GM23248 (cell line): ENCODE measurements at regions not wholly inside any gene's neighbourhood (a gene's known extent, or its start where the extent isn't known, plus 50 kb on each side); places are given as distances from the start of the nearest gene placed in this dataset.

Experiments
- DNase-seq: peaks from one replicate; pipeline ENCODE4 v3.0.0-alpha.2; 2015
- H2AFZ ChIP-seq: fragments of 200-600 bp; sonication (generic); 2 replicates; pipeline ENCODE4 v1.6.1; 2016; ENCODE audit warnings: antibody characterized with exemption
- H3F3A ChIP-seq: fragments of 200-600 bp; sonication (generic); 2 replicates; pipeline ENCODE4 v1.6.1; 2016; ENCODE audit warnings: mild to moderate bottlenecking, antibody characterized with exemption, mixed run types; ENCODE audit not compliant: insufficient read depth
- H3K27ac ChIP-seq: fragments of 200-600 bp; sonication (generic); 2 replicates; pipeline ENCODE4 v1.5.1; 2016; ENCODE audit warnings: mild to moderate bottlenecking
- H3K27me3 ChIP-seq: fragments of 200-600 bp; sonication (generic); replicated peaks from 2 replicates; pipeline ENCODE4 v1.6.1; 2016; ENCODE audit warnings: mild to moderate bottlenecking; ENCODE audit not compliant: insufficient read depth
- H3K36me3 ChIP-seq: fragments of 200-600 bp; sonication (generic); 2 replicates; pipeline ENCODE4 v1.6.1; 2016; ENCODE audit warnings: low read depth, mild to moderate bottlenecking
- H3K4me1 ChIP-seq: fragments of 200-600 bp; sonication (generic); 2 replicates; pipeline ENCODE4 v1.6.1; 2016; ENCODE audit warnings: mild to moderate bottlenecking; ENCODE audit not compliant: insufficient read depth
- H3K4me2 ChIP-seq: fragments of 200-600 bp; sonication (generic); one replicate; pipeline ENCODE4 v1.6.1; 2016; ENCODE audit warnings: mild to moderate bottlenecking; ENCODE audit not compliant: unreplicated experiment
- H3K4me3 ChIP-seq: fragments of 200-600 bp; sonication (generic); 2 replicates; pipeline ENCODE4 v1.5.1; 2016; ENCODE audit warnings: mild to moderate bottlenecking
- H3K79me2 ChIP-seq: fragments of 200-600 bp; sonication (generic); 2 replicates; pipeline ENCODE4 v1.6.1; 2016; ENCODE audit warnings: mild to moderate bottlenecking; ENCODE audit not compliant: insufficient read depth
- H3K9ac ChIP-seq: fragments of 200-600 bp; sonication (generic); 2 replicates; pipeline ENCODE4 v1.6.1; 2016; ENCODE audit warnings: mild to moderate bottlenecking
- H3K9me2 ChIP-seq: fragments of 200-600 bp; sonication (generic); 2 replicates; pipeline ENCODE4 v1.6.1; 2016; ENCODE audit warnings: mixed run types, mild to moderate bottlenecking, moderate library complexity; ENCODE audit not compliant: insufficient read depth
- H3K9me3 ChIP-seq: fragments of 200-600 bp; sonication (generic); one replicate; pipeline ENCODE4 v1.6.1; 2017; ENCODE audit warnings: low read depth
- H4K20me1 ChIP-seq: fragments of 200-600 bp; sonication (generic); 2 replicates; pipeline ENCODE4 v1.6.0; 2016; ENCODE audit not compliant: insufficient read depth
- EZH2 ChIP-seq: fragments of 200-600 bp; sonication (generic); IDR thresholded peaks from 2 replicates; pipeline ENCODE4 v1.6.1; 2018; ENCODE audit warnings: antibody characterized with exemption, mild to moderate bottlenecking; ENCODE audit not compliant: insufficient read depth, poor library complexity, severe bottlenecking
- EZH2phosphoT487 ChIP-seq: fragments of 200-600 bp; sonication (generic); IDR thresholded peaks from 2 replicates; pipeline ENCODE4 v1.6.1; 2018; ENCODE audit warnings: antibody characterized with exemption, moderate library complexity, mild to moderate bottlenecking, low read depth; ENCODE audit not compliant: insufficient read depth
- WGBS, 2 experiments: methylation state at CpG; one replicate each; pipeline ENCODE4 v1.1.6; 2015 to 2017; ENCODE audit warnings: low lambda C conversion rate in 2 of 2, low coverage in 1 of 2; ENCODE audit errors: missing lambda C conversion rate in 2 of 2; 5-methylcytosine and 5-hydroxymethylcytosine counted together
- in situ Hi-C: fragments of 300-500 bp; cut with MboI; formaldehyde crosslinking; loops from 2 replicates; pipeline ENCODE4 v1.15.0; 2020

GRCh38 chr3:146382386-146382785 lies 87.0 kb downstream of the PLSCR2 start:
- DNase-seq, result peak; percentile 38
- Histone ChIP-seq H3F3A (no peaks in the 10 kb centered on the region), H3K79me2 (no peaks in the 10 kb centered on the region), H3K9me3 (no peaks in the 10 kb centered on the region), H3K9ac (no peak overlapping the region), H3K4me1 (no peaks in the 10 kb centered on the region), H3K4me2 (no peak overlapping the region), H3K4me3 (no peak overlapping the region), H3K27me3 (no peaks in the 10 kb centered on the region), H4K20me1 (no peaks in the 10 kb centered on the region), H2AFZ (no peak overlapping the region), H3K36me3 (no peaks in the 10 kb centered on the region), H3K27ac (no peak overlapping the region), H3K9me2 (no peaks in the 10 kb centered on the region)
- 96 to 97% methylated on average over 1 of the region's 1 CpG for WGBS, 2 experiments
- in situ Hi-C loops, result no loop called here
- TF ChIP-seq EZH2 (no peak), EZH2phosphoT487 (no peak)

- H3K9ac ChIP-seq, result no peak overlapping the region
- no peak overlapping the region for H3K27ac ChIP-seq
- no peak for TF ChIP-seq EZH2
- no peak for TF ChIP-seq EZH2phosphoT487
- DNase-seq, result no peak
- no peaks in the 10 kb centered on the region for H3K9me3 ChIP-seq
- no peaks in the 10 kb centered on the region for H3F3A ChIP-seq
- no peak overlapping the region for H2AFZ ChIP-seq
- H3K4me2 ChIP-seq, result no peak overlapping the region
- H4K20me1 ChIP-seq, result no peaks in the 10 kb centered on the region
- no peaks in the 10 kb centered on the region for H3K79me2 ChIP-seq
- H3K36me3 ChIP-seq, result no peaks in the 10 kb centered on the region
- 0 out of 2 replicates have a peak, but pooled peaks cover 1% of the 10 kb centered on the region for H3K4me1 ChIP-seq
- no peak overlapping the region for H3K4me3 ChIP-seq
- no peaks in the 10 kb centered on the region for H3K27me3 ChIP-seq
- H3K9me2 ChIP-seq, result no peaks in the 10 kb centered on the region
- 57 to 68% methylated on average over 2 of the region's 2 CpGs for WGBS, 2 experiments
- in situ Hi-C loops, result no loop called here
Observed at GRCh38 chr3:146380046-146380445, 89.3 kb downstream of the PLSCR2 start.

GRCh38 chr3:146375219-146375618 lies 94.1 kb downstream of the PLSCR2 start:
- Histone ChIP-seq H4K20me1 (no peaks in the 10 kb centered on the region), H3K9ac (no peak overlapping the region), H3K9me3 (no peaks in the 10 kb centered on the region), H3K27me3 (no peaks in the 10 kb centered on the region), H3F3A (no peaks in the 10 kb centered on the region), H3K4me2 (no peak overlapping the region), H3K36me3 (no peaks in the 10 kb centered on the region), H2AFZ (0 out of 2 replicates have a peak overlapping the region, but pooled peaks have one; percentile 2), H3K27ac (no peak overlapping the region), H3K4me1 (0 out of 2 replicates have a peak, but pooled peaks cover 11% of the 10 kb centered on the region), H3K9me2 (no peaks in the 10 kb centered on the region), H3K4me3 (no peak overlapping the region), H3K79me2 (no peaks in the 10 kb centered on the region)
- in situ Hi-C loops, result no loop called here
- DNase-seq, result peak; percentile 27
- no peak for TF ChIP-seq EZH2
- TF ChIP-seq EZH2phosphoT487, result no peak
- 22 to 34% methylated on average over 3 of the region's 3 CpGs for WGBS, 2 experiments

- Histone ChIP-seq H3K9ac (no peak overlapping the region), H3K9me2 (no peaks in the 10 kb centered on the region), H3K36me3 (no peaks in the 10 kb centered on the region), H3K27me3 (no peaks in the 10 kb centered on the region), H4K20me1 (no peaks in the 10 kb centered on the region), H3K79me2 (no peaks in the 10 kb centered on the region), H3K27ac (no peak overlapping the region), H3K4me3 (no peak overlapping the region), H3K4me1 (0 out of 2 replicates have a peak, but pooled peaks cover 11% of the 10 kb centered on the region), H3K9me3 (no peaks in the 10 kb centered on the region), H3K4me2 (no peak overlapping the region), H3F3A (no peaks in the 10 kb centered on the region), H2AFZ (no peak overlapping the region)
- no peak for TF ChIP-seq EZH2phosphoT487
- TF ChIP-seq EZH2, result no peak
- DNase-seq, result peak; percentile 28
- 1 to 13% methylated on average over 2 of the region's 2 CpGs for WGBS, 2 experiments
- in situ Hi-C loops, result no loop called here
Observed at GRCh38 chr3:146374146-146374545, 95.2 kb downstream of the PLSCR2 start.

GRCh38 chr3:146371902-146372301 lies 97.5 kb downstream of the PLSCR2 start:
- H3K9me2 ChIP-seq, result no peaks in the 10 kb centered on the region
- no peaks in the 10 kb centered on the region for H3K9me3 ChIP-seq
- in situ Hi-C loops, result no loop called here
- WGBS, 2 experiments, result 33 to 46% methylated on average over 1 of the region's 1 CpG
- no peaks in the 10 kb centered on the region for H3F3A ChIP-seq
- no peak overlapping the region for H3K9ac ChIP-seq
- H3K4me2 ChIP-seq, result no peak overlapping the region
- H2AFZ ChIP-seq, result no peak overlapping the region
- H3K27ac ChIP-seq, result no peak overlapping the region
- H3K4me1 ChIP-seq, result 0 out of 2 replicates have a peak, but pooled peaks cover 11% of the 10 kb centered on the region
- TF ChIP-seq EZH2 (no peak), EZH2phosphoT487 (no peak)
- DNase-seq, result no peak
- no peaks in the 10 kb centered on the region for H3K36me3 ChIP-seq
- H4K20me1 ChIP-seq, result no peaks in the 10 kb centered on the region
- no peak overlapping the region for H3K4me3 ChIP-seq
- H3K79me2 ChIP-seq, result no peaks in the 10 kb centered on the region
- no peaks in the 10 kb centered on the region for H3K27me3 ChIP-seq
